Mesothelial cell of epicardium (in vitro differentiated cells): ENCODE measurements at regions not wholly inside any gene's neighbourhood (a gene's known extent, or its start where the extent isn't known, plus 50 kb on each side); places are given as distances from the start of the nearest gene placed in this dataset.

Source experiments
- DNase-seq, 2 experiments: peaks; one replicate each; pipeline ENCODE4 v3.0.0; 2021; ENCODE audit warnings: low spot score in 2 of 2; ENCODE audit not compliant: unreplicated experiment in 2 of 2
- H3K27ac Mint-ChIP-seq: 2 replicates; pipeline ENCODE4 v1.8.0; 2021; ENCODE audit warnings: mixed read lengths
- H3K27me3 Mint-ChIP-seq: 2 replicates; pipeline ENCODE4 v1.8.0; 2021; ENCODE audit warnings: low read depth, mixed read lengths
- H3K36me3 Mint-ChIP-seq: 2 replicates; pipeline ENCODE4 v1.8.0; 2021; ENCODE audit warnings: mixed read lengths
- H3K4me1 Mint-ChIP-seq: 2 replicates; pipeline ENCODE4 v1.8.0; 2021; ENCODE audit warnings: mixed read lengths
- H3K4me3 Mint-ChIP-seq: 2 replicates; pipeline ENCODE4 v1.8.0; 2021; ENCODE audit warnings: mild to moderate bottlenecking, moderate library complexity, mixed read lengths
- H3K9me3 Mint-ChIP-seq: 2 replicates; pipeline ENCODE4 v1.8.0; 2021; ENCODE audit warnings: mixed read lengths
- CTCF ChIP-seq: fragments of 200-600 bp; sonication (generic); IDR thresholded peaks from one replicate; pipeline ENCODE4 v1.5.0; 2021; ENCODE audit warnings: antibody characterized with exemption; ENCODE audit not compliant: unreplicated experiment

- H3K27ac Mint-ChIP-seq: no peak overlapping the region
- no peak for TF ChIP-seq CTCF
- no peak overlapping the region for H3K4me3 Mint-ChIP-seq
- no peaks in the 10 kb centered on the region for H3K27me3 Mint-ChIP-seq
- peaks cover 42% of the 10 kb centered on the region for H3K4me1 Mint-ChIP-seq
- DNase-seq: no peak
- H3K36me3 Mint-ChIP-seq: no peaks in the 10 kb centered on the region
- H3K9me3 Mint-ChIP-seq: no peaks in the 10 kb centered on the region
These were observed 347.0 kb upstream of the HSF2 start for GRCh38 chr6:122052346-122052900.

GRCh38 chr6:122059918-122060317 lies 339.5 kb upstream of the HSF2 start:
- Mint-ChIP-seq H3K36me3 (no peaks in the 10 kb centered on the region), H3K4me1 (peaks cover 33% of the 10 kb centered on the region), H3K27me3 (no peaks in the 10 kb centered on the region), H3K4me3 (no peak overlapping the region), H3K9me3 (no peaks in the 10 kb centered on the region), H3K27ac (peak overlapping the region; percentile 30)
- no peak for DNase-seq
- no peak for TF ChIP-seq CTCF

- Mint-ChIP-seq H3K9me3 (no peaks in the 10 kb centered on the region), H3K4me1 (peaks cover 30% of the 10 kb centered on the region), H3K36me3 (no peaks in the 10 kb centered on the region), H3K27me3 (no peaks in the 10 kb centered on the region), H3K4me3 (no peak overlapping the region), H3K27ac (peak overlapping the region; percentile 37)
- no peak for DNase-seq
- no peak for TF ChIP-seq CTCF
These were observed 337.6 kb upstream of the HSF2 start for GRCh38 chr6:122061855-122062254.

GRCh38 chr6:122063076-122063475 lies 336.4 kb upstream of the HSF2 start:
- Mint-ChIP-seq H3K4me3 (no peak overlapping the region), H3K36me3 (no peaks in the 10 kb centered on the region), H3K27ac (peak overlapping the region; percentile 86), H3K4me1 (peaks cover 32% of the 10 kb centered on the region), H3K9me3 (no peaks in the 10 kb centered on the region), H3K27me3 (no peaks in the 10 kb centered on the region)
- TF ChIP-seq CTCF: no peak
- no peak for DNase-seq

- no peaks in the 10 kb centered on the region for H3K9me3 Mint-ChIP-seq
- no peak for TF ChIP-seq CTCF
- no peaks in the 10 kb centered on the region for H3K36me3 Mint-ChIP-seq
- H3K27me3 Mint-ChIP-seq: no peaks in the 10 kb centered on the region
- peaks cover 39% of the 10 kb centered on the region for H3K4me1 Mint-ChIP-seq
- H3K27ac Mint-ChIP-seq: no peak overlapping the region
- H3K4me3 Mint-ChIP-seq: no peak overlapping the region
- DNase-seq: no peak
These were observed 335.7 kb upstream of the HSF2 start for GRCh38 chr6:122063761-122064160.

GRCh38 chr6:122066200-122066599 lies 333.3 kb upstream of the HSF2 start:
- H3K4me3 Mint-ChIP-seq: no peak overlapping the region
- DNase-seq: no peak
- TF ChIP-seq CTCF: no peak
- H3K4me1 Mint-ChIP-seq: peaks cover 45% of the 10 kb centered on the region
- no peak overlapping the region for H3K27ac Mint-ChIP-seq
- H3K27me3 Mint-ChIP-seq: no peaks in the 10 kb centered on the region
- H3K36me3 Mint-ChIP-seq: no peaks in the 10 kb centered on the region
- no peaks in the 10 kb centered on the region for H3K9me3 Mint-ChIP-seq
